HuH-7.5 (cell line): ENCODE measurements at regions not wholly inside any gene's neighbourhood (a gene's known extent, or its start where the extent isn't known, plus 50 kb on each side); places are given as distances from the start of the nearest gene placed in this dataset.
"Not testable (repeated sequence)": the region's sequence is repeated elsewhere in the genome, so short reads cannot be mapped to it uniquely, and the experiment has no call there.

ENCODE experiments used
- DNase-seq: peaks from one replicate; pipeline ENCODE4 v3.0.0; 2011; ENCODE audit warnings: low spot score

- no peak for DNase-seq
Observed at GRCh38 chr17:33944826-33945225, 310.3 kb upstream of the CCL2 start.

DNA sequence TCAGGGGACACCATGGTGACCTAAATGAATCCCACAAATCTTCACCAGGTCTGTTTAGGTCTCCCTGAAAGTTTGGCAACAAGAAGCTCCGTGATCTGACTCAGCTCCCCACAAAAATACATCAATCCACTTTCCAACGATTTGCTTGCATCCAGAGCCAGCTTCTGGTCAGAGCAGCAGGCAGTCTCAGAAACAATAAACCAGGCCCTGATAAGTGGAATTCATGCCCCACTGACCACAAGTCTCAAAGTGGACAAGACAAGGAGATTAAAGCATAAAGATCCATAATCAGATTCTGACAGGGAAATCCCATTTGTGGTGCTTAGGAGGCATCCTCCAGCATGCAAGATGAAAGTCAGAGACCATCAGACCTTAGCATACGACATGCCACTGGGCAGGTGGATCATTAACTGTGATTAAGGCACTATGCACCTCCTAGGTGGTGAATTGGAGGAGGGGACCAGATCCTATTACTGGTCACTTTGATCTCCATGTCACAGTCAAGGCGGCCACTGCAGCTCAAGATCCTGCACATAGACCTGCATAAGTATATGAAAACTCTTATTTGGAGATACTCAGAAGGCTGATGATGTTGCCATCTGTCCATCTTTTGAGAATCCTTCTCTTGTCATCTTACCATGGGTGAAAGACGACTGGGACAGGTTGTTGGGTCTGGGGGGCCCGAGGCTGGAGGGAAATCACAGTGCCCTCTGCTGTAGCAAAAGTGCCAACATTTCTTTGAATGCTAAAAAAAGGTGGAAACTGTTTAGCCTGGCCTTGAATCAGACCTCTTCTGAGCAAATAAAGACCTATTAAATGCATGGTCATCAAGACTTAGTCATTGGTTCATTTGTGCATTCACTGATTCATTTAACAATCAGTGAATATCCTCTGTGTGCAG, 309.2 kb upstream of the CCL2 start:
- no peak for DNase-seq

DNA sequence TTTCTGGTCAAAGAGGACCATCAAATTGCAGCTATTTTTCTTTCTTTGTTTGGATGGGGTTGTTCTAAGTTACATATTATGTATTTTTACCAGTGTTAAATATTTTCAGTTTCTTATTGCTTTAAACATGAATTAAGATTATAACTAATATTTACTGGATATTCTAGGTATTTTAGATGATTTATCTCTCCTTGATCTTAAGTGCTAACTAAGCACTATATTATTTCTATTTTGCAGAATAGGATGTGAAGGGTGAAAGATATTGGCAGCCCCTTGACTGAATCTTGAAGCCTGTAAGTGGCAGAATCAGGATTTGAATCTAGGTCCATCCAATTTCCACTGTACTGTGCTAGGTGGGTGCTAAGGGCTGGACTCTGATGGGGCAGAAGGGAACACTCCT, 307.3 kb upstream of the CCL2 start:
- no peak for DNase-seq

DNA sequence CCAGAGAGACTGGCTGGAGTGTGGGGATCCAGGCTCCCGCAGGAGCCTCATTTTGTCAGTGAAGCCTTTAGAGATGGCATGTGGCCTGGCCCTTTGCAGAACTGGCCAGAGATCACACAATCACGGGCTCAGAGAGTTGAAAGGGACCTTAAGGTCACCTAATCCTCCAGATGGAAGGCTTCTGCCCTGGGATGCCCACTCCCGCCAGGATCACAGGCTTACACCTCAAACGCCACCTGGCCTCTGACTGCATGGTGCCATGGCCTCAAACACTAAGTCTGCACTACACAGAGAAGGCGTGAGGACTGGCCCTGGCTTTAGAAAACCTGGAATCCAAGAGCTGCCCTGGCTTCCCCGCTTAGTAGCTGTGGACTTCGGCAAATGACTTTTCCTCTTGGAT, 306.8 kb upstream of the CCL2 start:
- no peak for DNase-seq

DNA sequence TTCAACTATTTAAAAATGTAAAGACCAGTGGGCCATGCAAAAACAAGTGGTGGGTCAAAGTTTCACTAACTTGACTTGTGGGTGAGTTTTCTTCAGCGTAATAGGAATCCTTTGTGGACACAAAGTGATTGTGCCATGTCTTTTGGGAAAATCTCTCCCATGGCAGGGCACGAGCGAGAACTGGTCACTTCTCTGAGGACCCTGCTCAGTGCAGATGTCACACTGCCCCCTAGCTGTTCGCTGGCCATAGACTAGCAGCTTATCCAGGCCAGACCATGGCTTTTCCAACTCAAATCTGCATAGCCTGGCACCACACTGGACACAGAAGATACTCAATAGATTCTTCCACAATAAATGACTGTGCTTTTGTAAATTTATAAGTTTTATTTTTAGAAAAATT, 306.0 kb upstream of the CCL2 start:
- DNase-seq: no peak

DNA sequence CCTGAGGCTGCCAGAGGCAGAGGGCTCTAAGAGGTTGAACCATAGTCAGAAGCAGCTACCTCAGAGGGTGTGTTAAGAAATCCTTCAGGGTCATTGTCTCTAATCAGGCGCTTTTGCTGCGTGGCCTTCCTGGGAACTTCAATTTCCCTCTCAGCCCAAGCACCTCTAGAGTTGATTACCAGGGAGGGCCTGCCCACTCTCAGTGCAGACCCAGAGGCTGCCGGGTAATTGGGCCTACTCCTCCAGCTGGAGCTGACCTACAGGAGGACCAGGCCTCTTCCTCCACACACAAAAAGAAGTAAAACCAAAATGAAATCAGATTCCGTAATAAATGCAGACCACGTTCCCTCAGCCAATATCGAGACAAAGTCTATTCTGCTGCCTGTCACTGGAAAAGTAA, 305.0 kb upstream of the CCL2 start:
- no peak for DNase-seq

- DNase-seq: no peak
Observed at GRCh38 chr17:33952425-33952824, 302.7 kb upstream of the CCL2 start.

DNA sequence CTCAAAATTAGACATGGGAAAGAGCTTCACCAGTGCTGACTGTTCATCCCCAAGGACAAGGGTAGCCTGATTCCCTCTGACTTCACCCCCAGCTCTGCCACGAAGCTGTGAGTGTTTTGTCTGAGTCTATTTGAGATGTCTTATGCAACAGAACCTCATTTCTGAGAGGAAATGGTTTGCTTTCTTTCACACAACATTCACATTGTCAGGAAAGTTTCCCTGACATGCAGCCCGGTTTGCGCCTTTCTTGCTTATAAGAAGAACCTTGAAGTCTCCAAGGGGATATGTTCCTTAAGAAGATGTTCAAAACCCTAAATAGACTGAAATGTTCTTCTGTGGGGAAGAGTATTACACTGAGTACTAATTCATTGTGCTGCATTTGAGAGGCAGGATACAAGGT, 300.5 kb upstream of the CCL2 start:
- no peak for DNase-seq

GRCh38 chr17:33955461-33955860, 299.6 kb upstream of the CCL2 start:
- DNase-seq: no peak

GRCh38 chr17:33959098-33959497, 296.0 kb upstream of the CCL2 start:
- DNase-seq: not testable (repeated sequence)

- DNase-seq: no peak
Observed at GRCh38 chr17:33962857-33963655, 292.0 kb upstream of the CCL2 start.

DNA sequence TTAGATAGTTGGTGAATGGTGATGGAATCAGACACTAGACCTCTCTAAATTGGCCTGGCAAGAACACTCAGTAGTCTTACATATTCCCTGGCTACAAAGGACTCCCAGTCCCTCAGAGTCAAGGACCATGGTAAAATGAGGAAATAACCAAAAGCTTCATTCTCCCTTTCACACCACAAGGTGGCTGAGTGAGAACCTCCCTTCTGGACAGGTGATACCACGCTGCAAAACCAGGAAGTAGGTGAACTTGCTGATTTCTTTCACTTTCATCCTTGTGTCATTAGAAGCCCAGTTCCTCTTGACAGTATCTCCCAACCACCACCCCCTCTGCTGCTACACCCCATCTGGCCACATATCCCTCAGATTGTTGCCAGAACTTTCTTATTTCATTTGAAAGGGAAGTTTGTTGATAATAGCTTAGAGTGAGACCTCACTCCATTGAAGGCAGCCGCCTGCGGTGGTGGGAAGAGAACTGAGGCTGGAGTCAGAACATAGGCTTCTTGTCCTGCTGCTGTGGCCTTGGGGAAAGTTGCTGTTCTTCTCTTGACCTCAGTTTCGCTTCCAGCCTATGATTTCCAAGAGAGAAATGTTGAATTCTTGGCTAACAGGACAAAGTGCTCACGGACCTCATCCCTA, 290.6 kb upstream of the CCL2 start:
- DNase-seq: no peak

GRCh38 chr17:33966410-33967059, 288.6 kb upstream of the CCL2 start:
- no peak for DNase-seq

- DNase-seq: no peak
Observed at GRCh38 chr17:33967608-33968349, 287.3 kb upstream of the CCL2 start.

DNA sequence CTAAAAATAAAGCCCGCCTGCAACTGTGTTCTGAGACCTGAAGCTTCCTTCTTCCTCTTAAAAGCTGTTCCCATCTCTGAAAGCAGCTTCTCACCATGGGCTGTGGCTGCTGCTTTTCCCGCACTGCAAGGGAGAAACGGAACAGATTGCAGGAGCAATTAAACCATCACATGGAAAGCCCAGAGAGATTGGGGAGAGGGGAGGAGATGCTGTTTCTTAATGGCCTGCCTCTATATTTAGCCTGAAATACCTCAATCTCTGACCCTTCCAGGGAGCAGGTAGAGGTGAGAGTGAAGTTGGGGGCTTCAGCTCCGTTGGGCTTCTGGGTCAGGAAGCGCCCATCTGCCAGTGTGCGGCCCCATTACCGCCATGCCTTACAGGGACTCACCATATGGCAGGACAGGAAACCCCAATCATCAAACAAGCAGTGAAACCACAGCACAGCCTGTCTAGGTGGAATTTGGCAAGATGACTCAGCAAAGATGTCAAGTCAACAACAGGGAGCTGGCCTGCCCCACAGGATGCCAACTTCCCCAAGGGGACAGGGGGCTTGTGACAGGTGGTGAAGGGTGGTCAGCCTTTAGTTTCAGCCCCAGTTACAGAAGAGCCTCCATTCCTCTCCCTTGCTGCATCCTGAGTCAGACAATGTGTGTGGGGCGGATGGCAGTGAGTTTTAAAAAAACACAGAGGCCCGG, 286.6 kb upstream of the CCL2 start:
- DNase-seq: no peak

- DNase-seq: no peak
Observed at GRCh38 chr17:33970279-33970678, 284.8 kb upstream of the CCL2 start.

DNA sequence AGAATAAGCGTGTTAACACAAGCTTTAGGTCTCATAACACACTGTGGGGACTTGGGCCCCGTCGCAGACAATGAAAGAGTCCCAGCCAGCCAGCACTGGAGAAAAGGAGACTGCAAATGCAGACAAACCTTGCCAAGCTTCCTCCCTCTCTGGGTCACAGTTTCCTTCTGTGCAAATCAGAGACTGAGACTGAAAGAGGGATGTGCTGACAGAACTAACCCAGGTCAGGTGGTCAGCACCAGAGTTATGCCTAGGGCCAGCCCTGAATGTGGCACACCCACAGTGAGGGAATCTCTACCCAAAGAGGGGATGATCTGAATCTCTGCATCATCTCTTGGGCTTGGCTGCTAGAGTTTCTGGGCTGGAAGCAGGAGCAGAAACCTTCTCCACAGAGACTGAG, 282.3 kb upstream of the CCL2 start:
- DNase-seq: no peak

GRCh38 chr17:33973491-33973890, 281.6 kb upstream of the CCL2 start:
- DNase-seq: no peak

- DNase-seq: no peak
Observed at GRCh38 chr17:33974276-33974675, 280.8 kb upstream of the CCL2 start.

DNA sequence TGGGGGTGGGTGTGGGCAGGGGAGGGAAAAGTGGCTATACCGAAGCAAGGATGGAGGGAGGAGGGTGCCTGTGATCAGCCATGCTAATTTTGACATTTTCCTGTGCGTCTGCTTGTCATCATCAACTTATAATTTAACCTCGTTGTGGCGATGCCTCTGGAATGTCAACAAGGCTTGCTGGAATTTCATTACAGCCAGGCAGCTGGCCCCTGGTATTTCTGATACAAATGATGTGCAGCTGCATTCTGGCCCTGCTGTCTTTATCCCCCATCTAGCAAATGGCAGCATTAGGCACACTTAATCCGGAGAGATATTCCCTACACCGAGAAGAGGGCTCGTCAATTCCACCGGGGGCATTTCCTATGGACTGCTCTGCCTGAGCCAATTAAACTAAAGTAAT, 278.3 kb upstream of the CCL2 start:
- DNase-seq: no peak
